Ishikawa (cell line): ENCODE measurements at regions not wholly inside any gene's neighbourhood (a gene's known extent, or its start where the extent isn't known, plus 50 kb on each side); places are given as distances from the start of the nearest gene placed in this dataset.

ENCODE experiments used
- CEBPB ChIP-seq: IDR thresholded peaks from 2 replicates; pipeline ENCODE4 v1.6.1; 2012
- CREB1 ChIP-seq: IDR thresholded peaks from 2 replicates; pipeline ENCODE4 v1.6.1; 2012; ENCODE audit warnings: low read depth
- EGR1 ChIP-seq: IDR thresholded peaks from 2 replicates; pipeline ENCODE4 v1.6.1; 2012
- EP300 ChIP-seq: IDR thresholded peaks from 2 replicates; pipeline ENCODE4 v1.6.1; 2012; ENCODE audit warnings: borderline replicate concordance
- FOXM1 ChIP-seq: IDR thresholded peaks from 2 replicates; pipeline ENCODE4 v1.6.1; 2012; ENCODE audit warnings: low read depth, borderline replicate concordance
- NFIC ChIP-seq: IDR thresholded peaks from 2 replicates; pipeline ENCODE4 v1.6.1; 2012
- RAD21 ChIP-seq: IDR thresholded peaks from 2 replicates; pipeline ENCODE4 v1.6.1; 2012; ENCODE audit warnings: low read depth
- TAF1 ChIP-seq: IDR thresholded peaks from 2 replicates; pipeline ENCODE4 v1.6.1; 2012; ENCODE audit warnings: low read depth, mild to moderate bottlenecking
- TCF12 ChIP-seq: IDR thresholded peaks from 2 replicates; pipeline ENCODE4 v1.6.1; 2012; ENCODE audit warnings: low read depth
- TEAD4 ChIP-seq: IDR thresholded peaks from 2 replicates; pipeline ENCODE4 v1.6.1; 2012
- USF1 ChIP-seq: IDR thresholded peaks from 2 replicates; pipeline ENCODE4 v1.6.1; 2012
- YY1 ChIP-seq: IDR thresholded peaks from 2 replicates; pipeline ENCODE4 v1.6.1; 2012; ENCODE audit warnings: low read depth
- ZBTB7A ChIP-seq: IDR thresholded peaks from 2 replicates; pipeline ENCODE4 v1.6.1; 2012; ENCODE audit warnings: low read depth
- TF ChIP-seq, protein P1 (sequence below): IDR thresholded peaks from 2 replicates; pipeline ENCODE4 v1.6.1; 2012
- TF ChIP-seq, protein P2 (sequence below): IDR thresholded peaks from 2 replicates; pipeline ENCODE4 v1.6.1; 2012; ENCODE audit warnings: low read depth, mild to moderate bottlenecking

GRCh38 chr3:166697495-166697894 lies 682.6 kb downstream of the ZBBX start:
- TF ChIP-seq USF1 (no peak), TEAD4 (no peak), ZBTB7A (no peak), NFIC (no peak), TAF1 (no peak), RAD21 (no peak), FOXM1 (no peak), CEBPB (no peak), EGR1 (no peak), EP300 (no peak), YY1 (no peak)
- TF ChIP-seq, protein P1, sequence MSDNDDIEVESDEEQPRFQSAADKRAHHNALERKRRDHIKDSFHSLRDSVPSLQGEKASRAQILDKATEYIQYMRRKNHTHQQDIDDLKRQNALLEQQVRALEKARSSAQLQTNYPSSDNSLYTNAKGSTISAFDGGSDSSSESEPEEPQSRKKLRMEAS, result no peak
- TF ChIP-seq, protein P2, sequence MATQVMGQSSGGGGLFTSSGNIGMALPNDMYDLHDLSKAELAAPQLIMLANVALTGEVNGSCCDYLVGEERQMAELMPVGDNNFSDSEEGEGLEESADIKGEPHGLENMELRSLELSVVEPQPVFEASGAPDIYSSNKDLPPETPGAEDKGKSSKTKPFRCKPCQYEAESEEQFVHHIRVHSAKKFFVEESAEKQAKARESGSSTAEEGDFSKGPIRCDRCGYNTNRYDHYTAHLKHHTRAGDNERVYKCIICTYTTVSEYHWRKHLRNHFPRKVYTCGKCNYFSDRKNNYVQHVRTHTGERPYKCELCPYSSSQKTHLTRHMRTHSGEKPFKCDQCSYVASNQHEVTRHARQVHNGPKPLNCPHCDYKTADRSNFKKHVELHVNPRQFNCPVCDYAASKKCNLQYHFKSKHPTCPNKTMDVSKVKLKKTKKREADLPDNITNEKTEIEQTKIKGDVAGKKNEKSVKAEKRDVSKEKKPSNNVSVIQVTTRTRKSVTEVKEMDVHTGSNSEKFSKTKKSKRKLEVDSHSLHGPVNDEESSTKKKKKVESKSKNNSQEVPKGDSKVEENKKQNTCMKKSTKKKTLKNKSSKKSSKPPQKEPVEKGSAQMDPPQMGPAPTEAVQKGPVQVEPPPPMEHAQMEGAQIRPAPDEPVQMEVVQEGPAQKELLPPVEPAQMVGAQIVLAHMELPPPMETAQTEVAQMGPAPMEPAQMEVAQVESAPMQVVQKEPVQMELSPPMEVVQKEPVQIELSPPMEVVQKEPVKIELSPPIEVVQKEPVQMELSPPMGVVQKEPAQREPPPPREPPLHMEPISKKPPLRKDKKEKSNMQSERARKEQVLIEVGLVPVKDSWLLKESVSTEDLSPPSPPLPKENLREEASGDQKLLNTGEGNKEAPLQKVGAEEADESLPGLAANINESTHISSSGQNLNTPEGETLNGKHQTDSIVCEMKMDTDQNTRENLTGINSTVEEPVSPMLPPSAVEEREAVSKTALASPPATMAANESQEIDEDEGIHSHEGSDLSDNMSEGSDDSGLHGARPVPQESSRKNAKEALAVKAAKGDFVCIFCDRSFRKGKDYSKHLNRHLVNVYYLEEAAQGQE, result no peak

DNA sequence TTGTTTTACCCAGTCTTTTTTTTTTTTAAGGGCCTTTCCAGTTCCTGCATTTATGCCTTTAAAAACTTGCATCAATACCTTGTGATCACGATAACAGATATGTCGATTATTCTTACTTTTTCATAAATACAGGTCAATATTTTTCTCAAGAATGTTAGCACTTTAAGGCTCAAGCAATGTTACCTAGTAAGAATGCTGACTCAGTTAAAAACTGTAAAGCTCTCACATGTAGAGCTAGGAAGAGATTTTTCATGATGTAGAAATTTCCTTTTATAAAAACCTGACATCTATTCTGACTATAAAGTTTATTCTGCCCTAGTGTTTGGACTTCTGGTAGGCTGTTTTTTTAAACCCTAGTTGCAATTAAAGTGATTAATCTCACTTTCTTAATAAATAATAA lies 684.0 kb downstream of the ZBBX start:
- TF ChIP-seq TEAD4, result no peak
- TF ChIP-seq, protein P2, result no peak
- no peak for TF ChIP-seq ZBTB7A
- no peak for TF ChIP-seq TAF1
- TF ChIP-seq CREB1, result no peak
- TF ChIP-seq NFIC, result no peak
- no peak for TF ChIP-seq EGR1
- no peak for TF ChIP-seq EP300
- TF ChIP-seq CEBPB, result no peak

DNA sequence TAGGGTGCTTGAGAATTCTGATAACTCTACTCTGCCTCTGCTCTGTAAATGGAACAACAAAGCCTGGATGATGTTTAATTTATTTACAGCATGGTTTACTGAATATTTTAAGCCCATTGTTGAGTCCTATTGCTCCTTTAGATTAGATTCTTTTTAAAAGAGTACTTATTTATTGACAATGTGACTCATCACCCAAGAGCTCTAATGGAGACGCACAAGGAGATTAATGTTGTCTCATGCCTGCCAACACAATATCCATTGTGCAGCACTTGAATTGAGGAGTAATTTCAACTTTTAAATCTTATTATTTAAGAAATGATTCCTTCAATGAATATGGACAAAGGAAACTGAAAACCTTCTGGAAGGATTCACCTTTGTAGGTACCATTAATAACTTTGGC lies 691.4 kb downstream of the ZBBX start:
- TF ChIP-seq NFIC (no peak), EP300 (no peak), ZBTB7A (no peak), FOXM1 (no peak), CREB1 (no peak), TCF12 (no peak), CEBPB (no peak), EGR1 (no peak), USF1 (no peak), RAD21 (no peak), TEAD4 (no peak), YY1 (no peak), TAF1 (no peak)
- TF ChIP-seq, protein P2, result no peak
- TF ChIP-seq, protein P1, result no peak

DNA sequence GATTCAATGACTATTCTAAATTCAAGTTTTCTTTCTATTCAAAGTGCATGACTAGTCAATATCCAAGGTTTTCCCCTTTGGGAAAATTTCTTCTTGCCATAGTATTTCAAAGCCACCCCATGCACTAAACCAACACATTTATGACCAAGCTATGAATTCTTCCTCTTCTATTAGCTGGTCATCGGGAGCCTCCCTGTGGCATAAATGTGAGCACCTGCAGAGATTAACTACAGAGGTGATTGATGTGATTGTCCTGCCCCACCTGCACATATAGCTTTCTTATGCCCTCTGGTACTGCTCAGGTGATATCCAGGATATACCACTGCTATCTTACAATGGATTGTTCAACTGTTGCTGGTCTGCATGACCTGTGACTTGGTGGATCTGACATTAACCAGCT lies 694.9 kb downstream of the ZBBX start:
- TF ChIP-seq EP300 (no peak), FOXM1 (no peak), TCF12 (no peak), RAD21 (peak; percentile 22; the same call in 1 of the 2 replicates)

DNA sequence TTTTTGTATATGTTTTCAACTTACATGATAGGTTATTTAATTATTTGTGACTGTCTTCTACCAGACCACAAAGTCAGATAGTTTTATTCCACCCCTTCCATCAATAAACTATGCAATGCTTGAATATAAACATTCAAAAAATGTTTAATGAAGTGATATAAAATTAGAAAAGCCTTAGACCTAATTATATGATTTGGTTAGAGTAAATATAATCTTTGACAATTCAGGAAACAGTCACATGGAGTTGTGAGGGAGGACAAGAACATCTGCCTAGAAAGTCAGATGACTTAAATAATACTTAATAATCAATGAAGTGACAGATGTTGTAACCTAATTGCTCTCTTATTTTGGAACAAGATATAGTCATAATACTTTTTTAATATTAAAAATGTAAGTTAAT lies 710.3 kb downstream of the ZBBX start:
- TF ChIP-seq, protein P1, result no peak
- TF ChIP-seq EGR1, result no peak
- TF ChIP-seq NFIC, result no peak
- TF ChIP-seq TEAD4, result no peak
- TF ChIP-seq TCF12, result no peak
- no peak for TF ChIP-seq CEBPB
- no peak for TF ChIP-seq EP300
- no peak for TF ChIP-seq FOXM1
- no peak for TF ChIP-seq USF1
- no peak for TF ChIP-seq RAD21
- no peak for TF ChIP-seq CREB1
